ENCODE measurements at regions not wholly inside any gene's neighbourhood (a gene's known extent, or its start where the extent isn't known, plus 50 kb on each side); places are given as distances from the start of the nearest gene placed in this dataset.

DNA sequence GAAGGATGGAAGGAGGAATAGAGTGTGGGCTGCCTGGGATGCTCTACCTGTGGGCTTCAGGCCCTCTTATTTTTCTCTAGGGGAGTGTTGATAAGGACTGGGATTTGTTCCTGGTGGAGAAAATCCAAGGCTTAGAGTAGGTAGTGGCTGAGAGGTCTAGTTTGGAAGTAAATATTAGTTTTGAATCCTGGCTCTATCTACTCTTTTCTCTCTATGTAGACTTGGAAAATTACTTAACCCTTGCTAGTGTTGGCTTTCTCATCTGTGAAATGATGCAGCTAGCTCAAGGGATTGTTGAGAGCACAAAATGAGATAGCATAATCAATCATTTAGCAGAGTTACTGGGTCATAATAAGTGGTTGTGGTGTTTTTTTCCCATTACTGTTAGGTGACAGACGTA lies 102.7 kb upstream of the MLIP start:
- Histone ChIP-seq H3K27me3 (ENCODE audit: control insufficient read depth in 1 of 2, insufficient read depth in 2 of 2, low read length in 2 of 2) (no peaks in the 10 kb centered on the region), H3K9ac (ENCODE audit: low read depth in 1 of 2, low read length in 2 of 2) (no peak overlapping the region), H3K36me3 (ENCODE audit: control insufficient read depth in 1 of 2, insufficient read depth in 2 of 2, low read length in 2 of 2) (no peaks in the 10 kb centered on the region), H3K4me1 (ENCODE audit: control insufficient read depth in 1 of 2, insufficient read depth in 2 of 2, low read length in 2 of 2) (peaks cover 8 to 10% of the 10 kb centered on the region in 2 donors), H3K9me3 (ENCODE audit: control insufficient read depth in 1 of 2, low read length in 2 of 2) (no peaks in the 10 kb centered on the region), H3K27ac (ENCODE audit: low read depth, low read length) (no peak overlapping the region), H3K4me3 (ENCODE audit: low read depth in 1 of 2, low read length in 2 of 2) (no peak overlapping the region)

- H3K9ac ChIP-seq (ENCODE audit: low read depth in 1 of 2, low read length in 2 of 2): no peak overlapping the region
- no peaks in the 10 kb centered on the region for H3K27me3 ChIP-seq (ENCODE audit: control insufficient read depth in 1 of 2, insufficient read depth in 2 of 2, low read length in 2 of 2)
- peaks cover 8 to 10% of the 10 kb centered on the region in 2 donors for H3K4me1 ChIP-seq (ENCODE audit: control insufficient read depth in 1 of 2, insufficient read depth in 2 of 2, low read length in 2 of 2)
- no peaks in the 10 kb centered on the region for H3K9me3 ChIP-seq (ENCODE audit: control insufficient read depth in 1 of 2, low read length in 2 of 2)
- no peak overlapping the region for H3K4me3 ChIP-seq (ENCODE audit: low read depth in 1 of 2, low read length in 2 of 2)
- H3K27ac ChIP-seq (ENCODE audit: low read depth, low read length): no peak overlapping the region
- H3K36me3 ChIP-seq (ENCODE audit: control insufficient read depth in 1 of 2, insufficient read depth in 2 of 2, low read length in 2 of 2): no peaks in the 10 kb centered on the region
Measured at GRCh38 chr6:54009052-54009654, 102.1 kb upstream of the MLIP start.

DNA sequence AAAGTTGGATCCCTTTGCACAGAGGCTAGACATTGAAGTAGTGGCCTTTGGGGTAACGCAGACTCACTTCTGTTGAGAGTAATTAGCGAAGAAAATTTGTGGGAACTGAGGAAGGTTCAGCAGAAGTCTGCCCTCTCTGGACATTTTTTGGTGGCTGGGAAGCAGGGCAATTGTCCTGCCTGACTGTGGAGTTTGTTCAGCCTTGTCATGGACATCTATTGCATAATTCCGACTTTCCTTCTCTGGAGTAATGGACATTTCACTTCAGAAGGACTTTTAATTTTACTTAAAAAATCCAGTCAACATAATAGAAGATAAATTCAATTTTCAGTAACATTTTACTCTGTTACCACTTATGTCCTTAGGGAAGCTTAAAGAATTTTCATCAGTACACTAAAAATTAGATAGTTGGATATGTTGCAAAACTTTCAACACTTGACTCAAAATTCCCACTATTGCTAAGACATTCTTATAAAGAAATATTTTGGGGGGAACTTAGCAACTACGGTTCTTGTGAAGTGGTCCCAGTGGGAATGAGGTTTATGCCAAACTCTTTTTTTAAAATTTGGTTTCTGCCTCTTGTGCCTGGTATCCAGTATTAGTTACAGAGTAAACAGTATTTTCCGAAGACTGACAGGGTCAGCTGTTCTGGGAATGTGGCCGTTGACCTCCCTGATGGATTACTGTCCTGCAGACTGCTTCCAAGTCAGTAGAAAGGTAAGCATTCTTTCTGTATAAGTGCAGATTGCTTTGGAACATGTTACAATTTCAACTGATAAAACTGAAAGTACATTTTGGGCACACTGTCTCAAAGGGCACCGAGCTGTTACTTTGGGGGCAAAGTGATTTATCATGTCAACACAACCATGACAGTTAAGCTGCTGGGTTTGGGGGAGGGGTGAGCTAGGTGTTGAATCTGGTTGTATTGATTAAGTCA lies 100.6 kb upstream of the MLIP start:
- Histone ChIP-seq H3K36me3 (ENCODE audit: control insufficient read depth in 1 of 2, insufficient read depth in 2 of 2, low read length in 2 of 2) (no peaks in the 10 kb centered on the region), H3K4me1 (ENCODE audit: control insufficient read depth in 1 of 2, insufficient read depth in 2 of 2, low read length in 2 of 2) (peaks cover 8 to 10% of the 10 kb centered on the region in 2 donors), H3K27me3 (ENCODE audit: control insufficient read depth in 1 of 2, insufficient read depth in 2 of 2, low read length in 2 of 2) (no peaks in the 10 kb centered on the region), H3K4me3 (ENCODE audit: low read depth in 1 of 2, low read length in 2 of 2) (peak overlapping the region; percentile 6 to 38), H3K9ac (ENCODE audit: low read depth in 1 of 2, low read length in 2 of 2) (no peak overlapping the region), H3K9me3 (ENCODE audit: control insufficient read depth in 1 of 2, low read length in 2 of 2) (no peaks in the 10 kb centered on the region), H3K27ac (ENCODE audit: low read depth, low read length) (no peak overlapping the region)

- Histone ChIP-seq H3K36me3 (ENCODE audit: control insufficient read depth in 1 of 2, insufficient read depth in 2 of 2, low read length in 2 of 2) (no peaks in the 10 kb centered on the region), H3K27me3 (ENCODE audit: control insufficient read depth in 1 of 2, insufficient read depth in 2 of 2, low read length in 2 of 2) (no peaks in the 10 kb centered on the region), H3K27ac (ENCODE audit: low read depth, low read length) (no peak overlapping the region), H3K4me1 (ENCODE audit: control insufficient read depth in 1 of 2, insufficient read depth in 2 of 2, low read length in 2 of 2) (peaks cover 8 to 10% of the 10 kb centered on the region in 2 donors), H3K9me3 (ENCODE audit: control insufficient read depth in 1 of 2, low read length in 2 of 2) (no peaks in the 10 kb centered on the region), H3K4me3 (ENCODE audit: low read depth in 1 of 2, low read length in 2 of 2) (peak overlapping the region; percentile 6 to 38), H3K9ac (ENCODE audit: low read depth in 1 of 2, low read length in 2 of 2) (no peak overlapping the region)
Measured at GRCh38 chr6:54011277-54011648, 100.0 kb upstream of the MLIP start.

- Histone ChIP-seq H3K4me1 (ENCODE audit: control insufficient read depth in 1 of 2, insufficient read depth in 2 of 2, low read length in 2 of 2) (peaks cover 10 to 12% of the 10 kb centered on the region in 2 donors), H3K27me3 (ENCODE audit: control insufficient read depth in 1 of 2, insufficient read depth in 2 of 2, low read length in 2 of 2) (no peaks in the 10 kb centered on the region), H3K9me3 (ENCODE audit: control insufficient read depth in 1 of 2, low read length in 2 of 2) (no peaks in the 10 kb centered on the region), H3K4me3 (ENCODE audit: low read depth in 1 of 2, low read length in 2 of 2) (no peak overlapping the region), H3K27ac (ENCODE audit: low read depth, low read length) (no peak overlapping the region), H3K9ac (ENCODE audit: low read depth in 1 of 2, low read length in 2 of 2) (no peak overlapping the region), H3K36me3 (ENCODE audit: control insufficient read depth in 1 of 2, insufficient read depth in 2 of 2, low read length in 2 of 2) (no peaks in the 10 kb centered on the region)
Measured at GRCh38 chr6:54013966-54014365, 97.3 kb upstream of the MLIP start.

DNA sequence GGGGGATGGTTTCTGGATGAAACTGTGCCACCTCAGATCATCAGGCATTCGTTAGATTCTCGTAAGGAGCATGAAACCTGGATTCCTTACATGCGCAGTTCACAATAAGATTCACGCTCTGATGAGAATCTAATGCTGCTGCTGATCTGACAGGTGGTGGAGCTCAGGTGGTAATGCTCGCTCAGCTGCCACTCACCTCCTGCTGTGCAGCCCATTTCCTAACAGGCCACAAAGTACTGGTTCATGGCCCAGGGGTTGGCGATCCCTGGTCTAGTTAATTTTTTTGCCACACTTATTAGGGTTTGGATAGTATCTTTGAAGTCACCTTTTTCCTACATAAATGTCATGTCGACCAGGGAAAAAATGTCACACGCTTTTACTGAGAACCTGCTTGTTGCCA lies 96.8 kb upstream of the MLIP start:
- no peaks in the 10 kb centered on the region for H3K36me3 ChIP-seq (ENCODE audit: control insufficient read depth in 1 of 2, insufficient read depth in 2 of 2, low read length in 2 of 2)
- H3K9me3 ChIP-seq (ENCODE audit: control insufficient read depth in 1 of 2, low read length in 2 of 2): no peaks in the 10 kb centered on the region
- H3K9ac ChIP-seq (ENCODE audit: low read depth in 1 of 2, low read length in 2 of 2): no peak overlapping the region
- no peak overlapping the region for H3K4me3 ChIP-seq (ENCODE audit: low read depth in 1 of 2, low read length in 2 of 2)
- peaks cover 10 to 13% of the 10 kb centered on the region in 2 donors for H3K4me1 ChIP-seq (ENCODE audit: control insufficient read depth in 1 of 2, insufficient read depth in 2 of 2, low read length in 2 of 2)
- no peaks in the 10 kb centered on the region for H3K27me3 ChIP-seq (ENCODE audit: control insufficient read depth in 1 of 2, insufficient read depth in 2 of 2, low read length in 2 of 2)
- H3K27ac ChIP-seq (ENCODE audit: low read depth, low read length): no peak overlapping the region

DNA sequence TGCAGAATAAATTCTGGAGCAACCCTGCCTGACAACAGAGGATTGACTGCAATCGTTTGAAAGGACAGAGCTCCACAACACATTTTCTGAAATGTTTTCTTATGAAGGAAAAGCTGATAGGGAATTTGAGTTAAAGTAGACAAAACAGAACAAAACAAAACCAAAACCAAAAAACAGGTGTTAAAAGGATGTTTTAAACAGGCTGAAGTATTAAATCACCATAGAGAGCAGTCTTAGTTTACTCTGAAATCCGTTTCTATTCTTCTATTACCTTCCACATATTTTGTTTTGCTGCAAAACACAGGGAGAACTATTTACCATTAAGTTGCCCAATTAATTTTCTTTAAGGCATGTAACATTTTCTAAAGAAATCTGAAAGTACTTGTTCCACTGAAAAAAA lies 93.4 kb upstream of the MLIP start:
- H3K4me3 ChIP-seq (ENCODE audit: low read depth in 1 of 2, low read length in 2 of 2): no peak overlapping the region
- no peaks in the 10 kb centered on the region for H3K36me3 ChIP-seq (ENCODE audit: control insufficient read depth in 1 of 2, insufficient read depth in 2 of 2, low read length in 2 of 2)
- no peaks in the 10 kb centered on the region for H3K27me3 ChIP-seq (ENCODE audit: control insufficient read depth in 1 of 2, insufficient read depth in 2 of 2, low read length in 2 of 2)
- H3K27ac ChIP-seq (ENCODE audit: low read depth, low read length): no peak overlapping the region
- peaks cover 11 to 28% of the 10 kb centered on the region in 2 donors for H3K4me1 ChIP-seq (ENCODE audit: control insufficient read depth in 1 of 2, insufficient read depth in 2 of 2, low read length in 2 of 2)
- H3K9ac ChIP-seq (ENCODE audit: low read depth in 1 of 2, low read length in 2 of 2): no peak overlapping the region
- H3K9me3 ChIP-seq (ENCODE audit: control insufficient read depth in 1 of 2, low read length in 2 of 2): no peaks in the 10 kb centered on the region

DNA sequence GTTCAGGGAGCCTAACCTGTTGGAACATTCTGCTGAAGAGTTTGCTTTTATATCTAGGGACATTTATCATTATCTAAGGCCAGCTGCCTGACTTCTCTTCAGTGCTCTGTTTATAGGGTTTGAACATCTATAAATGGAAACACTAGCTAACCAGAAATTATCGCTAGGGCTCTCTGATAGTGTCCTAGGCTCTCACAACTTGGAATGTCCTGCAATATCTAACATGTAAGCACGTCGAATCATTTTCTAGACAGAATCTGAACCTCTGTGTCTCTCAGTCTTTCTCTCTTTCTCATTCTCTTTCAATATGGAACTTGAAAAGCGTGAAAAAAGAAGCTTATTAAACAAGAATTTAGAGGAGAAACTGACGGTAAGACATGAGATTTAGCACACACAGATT lies 92.5 kb upstream of the MLIP start:
- Histone ChIP-seq H3K27me3 (ENCODE audit: control insufficient read depth in 1 of 2, insufficient read depth in 2 of 2, low read length in 2 of 2) (no peaks in the 10 kb centered on the region), H3K4me3 (ENCODE audit: low read depth in 1 of 2, low read length in 2 of 2) (no peak overlapping the region), H3K9ac (ENCODE audit: low read depth in 1 of 2, low read length in 2 of 2) (no peak overlapping the region), H3K27ac (ENCODE audit: low read depth, low read length) (no peak overlapping the region), H3K4me1 (ENCODE audit: control insufficient read depth in 1 of 2, insufficient read depth in 2 of 2, low read length in 2 of 2) (peaks cover 11 to 28% of the 10 kb centered on the region in 2 donors), H3K9me3 (ENCODE audit: control insufficient read depth in 1 of 2, low read length in 2 of 2) (no peaks in the 10 kb centered on the region), H3K36me3 (ENCODE audit: control insufficient read depth in 1 of 2, insufficient read depth in 2 of 2, low read length in 2 of 2) (no peaks in the 10 kb centered on the region)

DNA sequence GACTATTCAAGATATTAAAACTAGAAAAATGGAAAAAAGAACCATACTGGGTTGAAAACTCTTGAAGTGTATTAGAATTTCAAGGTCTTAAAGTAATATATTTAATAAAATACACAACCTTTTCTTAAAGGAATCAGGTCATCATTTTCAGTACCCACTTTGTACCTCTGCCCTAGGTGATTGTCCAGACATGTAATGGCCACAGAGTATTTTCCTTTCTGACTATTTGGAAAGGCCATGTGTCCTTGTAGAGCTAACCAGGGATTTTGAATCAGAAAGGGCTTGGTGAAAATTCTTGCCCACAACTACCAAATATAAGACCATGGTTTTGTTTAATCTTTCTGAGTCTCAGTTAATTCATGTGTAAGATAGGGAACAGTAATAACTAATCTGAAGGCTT lies 91.4 kb upstream of the MLIP start:
- H3K9me3 ChIP-seq (ENCODE audit: control insufficient read depth in 1 of 2, low read length in 2 of 2): no peaks in the 10 kb centered on the region
- H3K27ac ChIP-seq (ENCODE audit: low read depth, low read length): no peak overlapping the region
- H3K27me3 ChIP-seq (ENCODE audit: control insufficient read depth in 1 of 2, insufficient read depth in 2 of 2, low read length in 2 of 2): no peaks in the 10 kb centered on the region
- no peak overlapping the region for H3K4me3 ChIP-seq (ENCODE audit: low read depth in 1 of 2, low read length in 2 of 2)
- H3K36me3 ChIP-seq (ENCODE audit: control insufficient read depth in 1 of 2, insufficient read depth in 2 of 2, low read length in 2 of 2): no peaks in the 10 kb centered on the region
- H3K4me1 ChIP-seq (ENCODE audit: control insufficient read depth in 1 of 2, insufficient read depth in 2 of 2, low read length in 2 of 2): peaks cover 11 to 28% of the 10 kb centered on the region in 2 donors
- H3K9ac ChIP-seq (ENCODE audit: low read depth in 1 of 2, low read length in 2 of 2): no peak overlapping the region

DNA sequence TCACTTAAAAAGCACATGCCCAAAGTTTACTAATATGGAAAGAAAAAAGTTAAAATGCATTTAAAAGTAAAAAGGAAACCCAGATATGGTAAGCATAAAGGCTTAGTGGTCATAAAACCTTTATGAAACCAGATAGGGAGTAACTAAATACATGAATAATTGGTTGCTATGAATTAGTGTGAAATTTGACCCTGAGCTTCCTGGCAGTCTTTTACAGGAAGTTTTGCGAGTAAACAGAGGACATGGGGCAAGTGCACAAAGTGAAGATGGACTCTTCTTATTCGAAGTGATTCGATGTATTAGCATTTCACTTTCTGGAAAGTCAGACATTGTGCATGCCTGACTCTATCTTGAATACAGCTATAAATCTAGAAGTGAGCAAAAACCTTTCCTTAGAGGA lies 90.9 kb upstream of the MLIP start:
- H3K27ac ChIP-seq (ENCODE audit: low read depth, low read length): no peak overlapping the region
- no peak overlapping the region for H3K9ac ChIP-seq (ENCODE audit: low read depth in 1 of 2, low read length in 2 of 2)
- H3K9me3 ChIP-seq (ENCODE audit: control insufficient read depth in 1 of 2, low read length in 2 of 2): no peaks in the 10 kb centered on the region
- no peaks in the 10 kb centered on the region for H3K36me3 ChIP-seq (ENCODE audit: control insufficient read depth in 1 of 2, insufficient read depth in 2 of 2, low read length in 2 of 2)
- peak overlapping the region; percentile 5 to 19 for H3K4me3 ChIP-seq (ENCODE audit: low read depth in 1 of 2, low read length in 2 of 2)
- no peaks in the 10 kb centered on the region for H3K27me3 ChIP-seq (ENCODE audit: control insufficient read depth in 1 of 2, insufficient read depth in 2 of 2, low read length in 2 of 2)
- peaks cover 11 to 28% of the 10 kb centered on the region in 2 donors for H3K4me1 ChIP-seq (ENCODE audit: control insufficient read depth in 1 of 2, insufficient read depth in 2 of 2, low read length in 2 of 2)
